Kidney (tissue), 13 donors: ENCODE measurements at regions not wholly inside any gene's neighbourhood (a gene's known extent, or its start where the extent isn't known, plus 50 kb on each side); places are given as distances from the start of the nearest gene placed in this dataset.
"Not testable (repeated sequence)": the region's sequence is repeated elsewhere in the genome, so short reads cannot be mapped to it uniquely, and the experiment has no call there.

ENCODE experiments used
- DNase-seq, 5 donors: peaks; one replicate each; pipeline ENCODE4 v3.0.0-alpha.2; 2013 to 2020
- FAIRE-seq: peaks from 2 replicates; lab custom pipeline; 2012; peaks lifted over from hg19 to GRCh38; lab: Jason Lieb, UNC
- H3K27ac ChIP-seq, 2 donors: one replicate each; pipeline ENCODE4 v1.7.0; 2013; ENCODE audit warnings: low read depth in 2 of 2, low read length in 2 of 2, inconsistent platforms in 1 of 2
- H3K27me3 ChIP-seq: one replicate; pipeline ENCODE4 v1.7.1; 2013; ENCODE audit warnings: low read length, inconsistent platforms; ENCODE audit not compliant: control insufficient read depth, insufficient read depth
- H3K36me3 ChIP-seq, 3 donors: one replicate each; pipeline versions ENCODE4 v1.7.0 to v1.7.1; 2013; ENCODE audit warnings: low read length in 3 of 3, control low read depth in 1 of 3, inconsistent platforms in 1 of 3; ENCODE audit not compliant: insufficient read depth in 3 of 3, control insufficient read depth in 2 of 3
- H3K4me1 ChIP-seq, 3 donors: one replicate each; pipeline versions ENCODE4 v1.7.0 to v1.7.1; 2013; ENCODE audit warnings: low read length in 3 of 3, inconsistent platforms in 1 of 3, low read depth in 1 of 3; ENCODE audit not compliant: control insufficient read depth in 2 of 3, insufficient read depth in 2 of 3
- H3K4me3 ChIP-seq, 3 donors: one replicate each; pipeline versions ENCODE4 v1.7.0 to v1.8.1; 2013; ENCODE audit warnings: low read length in 3 of 3, control low read depth in 1 of 3, inconsistent platforms in 1 of 3
- H3K9ac ChIP-seq, 3 donors: one replicate each; pipeline versions ENCODE4 v1.7.0 to v1.7.1; 2013; ENCODE audit warnings: low read length in 3 of 3, control low read depth in 1 of 3, inconsistent platforms in 1 of 3
- H3K9me3 ChIP-seq, 3 donors: one replicate each; pipeline versions ENCODE4 v1.7.0 to v1.7.1; 2013; ENCODE audit warnings: low read length in 3 of 3, control low read depth in 1 of 3, inconsistent platforms in 1 of 3; ENCODE audit not compliant: control insufficient read depth in 2 of 3, insufficient read depth in 1 of 3
- intact Hi-C: fragments of 100-400 bp; cut with DNase I; formaldehyde crosslinking; loops from one replicate; pipeline ENCODE4 v1.11.1; 2022
- TF ChIP-seq, protein P1 (sequence below): IDR thresholded peaks from 3 replicates; pipeline ENCODE4 v1.5.1; 2012; ENCODE audit warnings: mild to moderate bottlenecking, moderate library complexity, borderline replicate concordance; ENCODE audit not compliant: insufficient read depth; ENCODE audit errors: extremely low read depth
- donor health status: control.
- donor health status: control.
- donor health status: control.
- donor health status: control.
- donor health status: control.
- donor health status: DM: yes; HTN: yes; CAD: no.
- donor health status: Normal renal cell carcinoma (clear cell type).

DNA sequence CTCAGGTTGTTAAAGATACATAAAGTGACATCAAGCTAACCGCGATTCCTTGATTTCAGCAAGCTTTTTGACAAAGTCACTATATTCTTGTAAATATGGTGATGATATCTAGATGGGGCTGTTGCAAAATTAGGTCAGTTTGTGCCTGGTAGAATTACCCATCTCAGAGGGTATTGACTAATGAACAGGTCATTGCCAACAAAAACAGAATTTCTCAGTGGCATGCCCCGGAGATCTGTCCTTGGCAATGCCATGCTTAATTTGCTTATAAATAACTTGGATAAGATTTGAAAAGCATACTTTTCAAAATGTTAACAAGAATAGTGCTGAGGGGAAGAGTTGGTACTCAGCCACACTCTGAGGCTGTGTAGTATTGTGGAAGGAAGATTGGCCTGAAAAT lies 783.3 kb upstream of the SEMA6A start:
- H3K36me3 ChIP-seq = no peaks in the 10 kb centered on the region
- intact Hi-C loops = no loop called here
- no peak for FAIRE-seq
- H3K4me1 ChIP-seq = no peaks in the 10 kb centered on the region
- H3K9me3 ChIP-seq = no peaks in the 10 kb centered on the region
- TF ChIP-seq, protein P1, sequence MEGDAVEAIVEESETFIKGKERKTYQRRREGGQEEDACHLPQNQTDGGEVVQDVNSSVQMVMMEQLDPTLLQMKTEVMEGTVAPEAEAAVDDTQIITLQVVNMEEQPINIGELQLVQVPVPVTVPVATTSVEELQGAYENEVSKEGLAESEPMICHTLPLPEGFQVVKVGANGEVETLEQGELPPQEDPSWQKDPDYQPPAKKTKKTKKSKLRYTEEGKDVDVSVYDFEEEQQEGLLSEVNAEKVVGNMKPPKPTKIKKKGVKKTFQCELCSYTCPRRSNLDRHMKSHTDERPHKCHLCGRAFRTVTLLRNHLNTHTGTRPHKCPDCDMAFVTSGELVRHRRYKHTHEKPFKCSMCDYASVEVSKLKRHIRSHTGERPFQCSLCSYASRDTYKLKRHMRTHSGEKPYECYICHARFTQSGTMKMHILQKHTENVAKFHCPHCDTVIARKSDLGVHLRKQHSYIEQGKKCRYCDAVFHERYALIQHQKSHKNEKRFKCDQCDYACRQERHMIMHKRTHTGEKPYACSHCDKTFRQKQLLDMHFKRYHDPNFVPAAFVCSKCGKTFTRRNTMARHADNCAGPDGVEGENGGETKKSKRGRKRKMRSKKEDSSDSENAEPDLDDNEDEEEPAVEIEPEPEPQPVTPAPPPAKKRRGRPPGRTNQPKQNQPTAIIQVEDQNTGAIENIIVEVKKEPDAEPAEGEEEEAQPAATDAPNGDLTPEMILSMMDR = no peak
- no peaks in the 10 kb centered on the region for H3K27me3 ChIP-seq
- H3K9ac ChIP-seq = no peak overlapping the region
- DNase-seq = no peak
- no peak overlapping the region for H3K27ac ChIP-seq
- no peak overlapping the region for H3K4me3 ChIP-seq

DNA sequence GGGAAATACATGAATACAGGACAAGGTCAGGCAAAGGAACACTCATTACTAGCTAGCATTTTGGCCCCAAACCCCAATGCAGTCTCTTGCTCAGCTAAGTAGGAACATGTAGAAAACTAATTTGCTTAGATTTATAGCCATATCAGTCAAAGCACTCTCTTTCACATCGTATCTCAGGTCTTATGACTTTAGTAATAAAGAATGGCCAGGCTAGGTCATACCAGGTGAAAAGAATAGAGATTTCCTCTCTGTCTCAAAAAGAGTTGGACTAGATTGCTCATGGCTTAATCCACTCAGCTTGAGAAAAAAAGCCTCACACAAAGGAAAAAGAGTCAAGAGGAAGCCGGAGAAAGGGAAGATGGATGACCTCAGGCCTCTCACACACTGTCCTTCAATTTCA lies 772.7 kb upstream of the SEMA6A start:
- no peak for DNase-seq
- Histone ChIP-seq H3K36me3 (no peaks in the 10 kb centered on the region), H3K27me3 (no peaks in the 10 kb centered on the region), H3K9ac (no peak overlapping the region), H3K4me3 (no peak overlapping the region), H3K27ac (no peak overlapping the region), H3K9me3 (no peaks in the 10 kb centered on the region), H3K4me1 (no peaks in the 10 kb centered on the region)
- FAIRE-seq = no peak
- intact Hi-C loops = no loop called here
- TF ChIP-seq, protein P1 = no peak

DNA sequence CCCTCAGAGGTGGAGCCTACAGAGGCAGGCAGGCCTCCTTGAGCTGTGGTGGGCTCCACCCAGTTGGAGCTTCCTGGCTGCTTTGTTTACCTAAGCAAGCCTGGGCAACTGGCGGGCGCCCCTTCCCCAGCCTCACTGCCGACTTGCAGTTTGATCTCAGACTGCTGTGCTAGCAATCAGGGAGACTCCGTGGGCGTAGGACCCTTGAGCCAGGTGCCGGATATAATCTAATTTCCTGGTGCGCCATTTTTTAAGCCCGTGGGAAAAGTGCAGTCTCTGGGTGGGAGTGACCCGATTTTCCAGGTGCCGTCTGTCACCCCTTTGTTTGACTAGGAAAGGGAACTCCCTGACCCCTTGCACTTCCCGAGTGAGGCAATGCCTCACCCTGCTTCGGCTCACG lies 769.1 kb upstream of the SEMA6A start:
- H3K9me3 ChIP-seq, H3K4me1 ChIP-seq, intact Hi-C loops, FAIRE-seq, H3K27me3 ChIP-seq, H3K4me3 ChIP-seq, H3K36me3 ChIP-seq, H3K9ac ChIP-seq, H3K27ac ChIP-seq: not testable (repeated sequence)
- peak in 2 of 5 donors; percentile 22 to 65 for DNase-seq

DNA sequence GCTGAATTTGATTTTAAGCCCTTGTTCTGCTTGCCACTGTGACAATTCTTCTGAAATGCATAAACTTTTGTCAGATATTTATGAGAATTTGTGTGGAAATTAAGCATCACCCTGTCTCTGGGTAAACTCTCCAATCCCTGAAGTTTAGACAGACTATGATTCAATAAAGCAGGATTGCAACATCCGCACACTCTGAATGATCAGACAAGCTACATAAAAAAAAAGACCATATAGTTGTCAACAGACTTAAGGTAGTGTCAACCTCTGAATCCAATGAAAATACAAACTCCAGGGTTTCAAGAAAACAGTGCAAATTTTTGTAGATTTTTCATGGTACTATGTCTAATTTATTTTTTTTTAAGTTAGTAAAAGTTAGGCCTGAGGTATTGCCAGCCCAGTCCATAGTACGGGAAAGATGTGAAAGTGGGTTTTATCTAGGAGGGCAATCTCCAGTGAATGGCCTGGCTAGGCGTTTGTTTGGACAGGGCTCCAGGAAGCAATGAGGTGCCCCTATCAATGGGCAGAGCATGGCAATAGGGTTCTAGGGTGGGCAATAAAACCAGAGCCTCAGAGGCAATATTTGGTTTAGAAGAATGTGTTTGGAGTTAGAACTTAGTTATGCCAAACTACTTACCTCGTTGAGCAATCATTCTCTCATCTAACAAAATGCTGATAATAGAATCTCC lies 762.6 kb upstream of the SEMA6A start:
- H3K36me3 ChIP-seq = no peaks in the 10 kb centered on the region
- H3K4me3 ChIP-seq = no peak overlapping the region
- no peak overlapping the region for H3K9ac ChIP-seq
- no peaks in the 10 kb centered on the region for H3K9me3 ChIP-seq
- H3K27me3 ChIP-seq = no peaks in the 10 kb centered on the region
- intact Hi-C loops = no loop called here
- TF ChIP-seq, protein P1 = no peak
- no peak overlapping the region for H3K27ac ChIP-seq
- FAIRE-seq (no peak), DNase-seq (no peak)
- no peaks in the 10 kb centered on the region for H3K4me1 ChIP-seq
